HG02938 (cell line): ENCODE measurements at regions not wholly inside any gene's neighbourhood (a gene's known extent, or its start where the extent isn't known, plus 50 kb on each side); places are given as distances from the start of the nearest gene placed in this dataset.
"Not testable (repeated sequence)": the region's sequence is repeated elsewhere in the genome, so short reads cannot be mapped to it uniquely, and the experiment has no call there.

Source experiments
- ATAC-seq: cut with Tn5 transposase; IDR thresholded peaks from one replicate; pipeline ENCODE4 v1.9.1; 2021; ENCODE audit warnings: mild to moderate bottlenecking, moderate library complexity; ENCODE audit not compliant: unreplicated experiment

GRCh38 chr5:107012371-107012770 is 658.4 kb downstream of the EFNA5 start:
- ATAC-seq, result no peak

- no peak for ATAC-seq
These were observed 659.1 kb downstream of the EFNA5 start for GRCh38 chr5:107011605-107012004.

- ATAC-seq, result no peak
These were observed 660.7 kb downstream of the EFNA5 start for GRCh38 chr5:107010060-107010459.

GRCh38 chr5:107005653-107006052 is 665.1 kb downstream of the EFNA5 start:
- no peak for ATAC-seq

GRCh38 chr5:107005161-107005560 is 665.6 kb downstream of the EFNA5 start:
- ATAC-seq, result no peak

- ATAC-seq, result no peak
These were observed 668.6 kb downstream of the EFNA5 start for GRCh38 chr5:107002115-107002514.

- not testable (repeated sequence) for ATAC-seq
These were observed 671.2 kb downstream of the EFNA5 start for GRCh38 chr5:106999506-106999905.

- no peak for ATAC-seq
These were observed 684.7 kb downstream of the EFNA5 start for GRCh38 chr5:106986006-106986405.

- no peak for ATAC-seq
These were observed 685.6 kb downstream of the EFNA5 start for GRCh38 chr5:106985174-106985573.

- ATAC-seq, result not testable (repeated sequence)
These were observed 691.6 kb downstream of the EFNA5 start for GRCh38 chr5:106979178-106979577.

- ATAC-seq, result not testable (repeated sequence)
These were observed 692.1 kb downstream of the EFNA5 start for GRCh38 chr5:106978582-106979165.

- ATAC-seq, result no peak
These were observed 694.4 kb downstream of the EFNA5 start for GRCh38 chr5:106976363-106976762.

- no peak for ATAC-seq
These were observed 696.5 kb downstream of the EFNA5 start for GRCh38 chr5:106974272-106974671.

GRCh38 chr5:106966686-106967315 is 703.9 kb downstream of the EFNA5 start:
- ATAC-seq, result no peak

- no peak for ATAC-seq
These were observed 706.6 kb downstream of the EFNA5 start for GRCh38 chr5:106964132-106964531.

GRCh38 chr5:106963630-106964029 is 707.1 kb downstream of the EFNA5 start:
- ATAC-seq, result no peak

- no peak for ATAC-seq
These were observed 708.1 kb downstream of the EFNA5 start for GRCh38 chr5:106962464-106963230.

- no peak for ATAC-seq
These were observed 711.4 kb downstream of the EFNA5 start for GRCh38 chr5:106959387-106959786.

- no peak for ATAC-seq
These were observed 713.4 kb downstream of the EFNA5 start for GRCh38 chr5:106957336-106957735.

GRCh38 chr5:106956886-106957285 is 713.9 kb downstream of the EFNA5 start:
- no peak for ATAC-seq

GRCh38 chr5:106956187-106956586 is 714.5 kb downstream of the EFNA5 start:
- no peak for ATAC-seq

GRCh38 chr5:106940986-106941385 is 729.8 kb downstream of the EFNA5 start:
- no peak for ATAC-seq
